Progenitor cell of endocrine pancreas (in vitro differentiated cells): ENCODE measurements at regions not wholly inside any gene's neighbourhood (a gene's known extent, or its start where the extent isn't known, plus 50 kb on each side); places are given as distances from the start of the nearest gene placed in this dataset.

ENCODE experiments used
- DNase-seq: peaks from one replicate; pipeline ENCODE4 v3.0.0; 2021; ENCODE audit warnings: low spot score; ENCODE audit not compliant: unreplicated experiment
- H3K27ac Mint-ChIP-seq: 2 replicates; pipeline ENCODE4 v1.8.0; 2021; ENCODE audit warnings: mild to moderate bottlenecking, moderate library complexity, mixed read lengths
- H3K27me3 Mint-ChIP-seq: 2 replicates; pipeline ENCODE4 v1.8.0; 2021; ENCODE audit warnings: mixed read lengths
- H3K36me3 Mint-ChIP-seq: 2 replicates; pipeline ENCODE4 v1.8.0; 2022; ENCODE audit warnings: mixed read lengths; ENCODE audit not compliant: insufficient read depth
- H3K4me1 Mint-ChIP-seq: 2 replicates; pipeline ENCODE4 v1.8.0; 2021; ENCODE audit warnings: low read depth, mixed read lengths
- H3K4me3 Mint-ChIP-seq: 2 replicates; pipeline ENCODE4 v1.8.0; 2021; ENCODE audit warnings: low read depth, mild to moderate bottlenecking, moderate library complexity, mixed read lengths
- H3K9me3 Mint-ChIP-seq: 2 replicates; pipeline ENCODE4 v1.8.0; 2021; ENCODE audit warnings: low read depth, mixed read lengths
- CTCF ChIP-seq: fragments of 200-600 bp; sonication (generic); IDR thresholded peaks from one replicate; pipeline ENCODE4 v1.5.0; 2021; ENCODE audit warnings: antibody characterized with exemption, mild to moderate bottlenecking; ENCODE audit not compliant: unreplicated experiment

GRCh38 chr10:107453561-107453960, 289.1 kb upstream of the SORCS1 start:
- H3K4me3 Mint-ChIP-seq: no peak overlapping the region
- no peaks in the 10 kb centered on the region for H3K4me1 Mint-ChIP-seq
- no peaks in the 10 kb centered on the region for H3K27me3 Mint-ChIP-seq
- no peak overlapping the region for H3K27ac Mint-ChIP-seq
- DNase-seq: no peak
- no peak for TF ChIP-seq CTCF
- H3K36me3 Mint-ChIP-seq: no peaks in the 10 kb centered on the region
- H3K9me3 Mint-ChIP-seq: no peaks in the 10 kb centered on the region

DNA sequence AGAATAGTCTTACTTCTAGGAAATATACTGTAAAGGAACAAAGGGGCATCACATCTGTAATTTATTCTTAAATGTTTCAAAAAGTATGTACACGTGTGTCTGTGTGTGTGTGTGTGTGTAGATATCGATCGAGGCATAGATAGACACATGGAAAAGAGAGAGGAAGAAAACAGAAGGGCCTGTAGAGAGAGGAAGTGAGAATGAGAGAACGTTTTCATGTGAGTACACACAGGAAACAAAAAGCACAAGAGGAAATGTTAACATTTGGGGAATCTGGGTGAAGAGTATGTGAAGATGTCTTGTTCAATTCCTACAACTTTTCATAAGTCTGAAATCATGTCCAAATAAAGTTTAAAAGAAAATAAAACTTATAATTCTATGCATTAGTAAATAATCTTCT, 286.5 kb upstream of the SORCS1 start:
- Mint-ChIP-seq H3K4me3 (no peak overlapping the region), H3K4me1 (no peaks in the 10 kb centered on the region), H3K27me3 (no peaks in the 10 kb centered on the region), H3K9me3 (no peaks in the 10 kb centered on the region), H3K36me3 (no peaks in the 10 kb centered on the region), H3K27ac (no peak overlapping the region)
- TF ChIP-seq CTCF: no peak
- no peak for DNase-seq

DNA sequence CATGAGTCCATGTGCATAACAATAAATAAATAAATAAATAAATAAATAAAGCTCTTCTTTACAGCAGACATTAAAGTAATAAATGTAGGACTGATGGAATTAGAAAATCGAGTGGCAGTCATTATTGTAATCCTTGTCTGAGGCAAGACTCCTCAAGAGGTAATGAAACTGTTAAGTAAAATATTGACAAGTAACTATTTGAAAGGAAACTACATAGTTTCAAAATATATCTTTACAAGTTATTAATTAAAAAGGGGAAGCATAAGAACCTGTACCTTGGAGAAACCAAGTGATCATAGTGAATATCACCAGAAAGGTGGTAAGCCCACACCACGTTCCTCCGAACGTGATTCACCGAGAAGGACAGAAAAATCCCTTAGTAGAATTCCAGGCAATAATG, 285.6 kb upstream of the SORCS1 start:
- Mint-ChIP-seq H3K36me3 (no peaks in the 10 kb centered on the region), H3K4me1 (no peaks in the 10 kb centered on the region), H3K27me3 (no peaks in the 10 kb centered on the region), H3K27ac (no peak overlapping the region), H3K4me3 (no peak overlapping the region), H3K9me3 (no peaks in the 10 kb centered on the region)
- DNase-seq: no peak
- no peak for TF ChIP-seq CTCF

- no peak overlapping the region for H3K4me3 Mint-ChIP-seq
- peaks cover 2% of the 10 kb centered on the region for H3K36me3 Mint-ChIP-seq
- peaks cover 5% of the 10 kb centered on the region for H3K9me3 Mint-ChIP-seq
- H3K4me1 Mint-ChIP-seq: no peaks in the 10 kb centered on the region
- no peak for DNase-seq
- H3K27me3 Mint-ChIP-seq: no peaks in the 10 kb centered on the region
- no peak for TF ChIP-seq CTCF
- H3K27ac Mint-ChIP-seq: no peak overlapping the region
These were observed 279.9 kb upstream of the SORCS1 start for GRCh38 chr10:107444443-107444842.

DNA sequence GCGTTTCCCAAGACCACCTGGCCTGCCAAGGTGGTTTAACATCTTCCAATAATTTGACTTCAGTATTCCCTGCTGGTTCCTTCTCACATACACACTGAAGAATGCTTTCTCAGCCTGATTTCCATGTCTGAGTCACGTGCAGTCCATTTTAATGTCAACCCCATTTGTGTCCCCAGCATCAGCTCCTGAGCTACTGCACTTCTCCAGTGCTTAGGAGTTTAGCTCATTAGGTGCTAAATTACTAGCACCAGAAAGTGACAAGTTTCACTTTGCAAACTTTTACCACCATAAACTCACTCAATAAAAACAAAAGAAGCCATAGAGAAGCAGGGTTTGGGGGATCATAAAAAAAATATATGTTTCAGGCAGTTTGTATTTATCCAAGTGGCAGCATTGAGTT, 279.3 kb upstream of the SORCS1 start:
- H3K27ac Mint-ChIP-seq: no peak overlapping the region

More for the DNA sequence above, 279.3 kb upstream of the SORCS1 start:
- Mint-ChIP-seq H3K9me3 (peaks cover 5% of the 10 kb centered on the region), H3K4me3 (no peak overlapping the region), H3K4me1 (no peaks in the 10 kb centered on the region), H3K27me3 (no peaks in the 10 kb centered on the region), H3K36me3 (peaks cover 2% of the 10 kb centered on the region)
- TF ChIP-seq CTCF: no peak
- DNase-seq: no peak
